Spinal cord (tissue), 9 donors: ENCODE measurements at regions not wholly inside any gene's neighbourhood (a gene's known extent, or its start where the extent isn't known, plus 50 kb on each side); places are given as distances from the start of the nearest gene placed in this dataset.

ENCODE experiments used
- DNase-seq, 6 donors: peaks; one replicate each; pipeline versions ENCODE4 v3.0.0 to v3.0.0-alpha.2; 2013 to 2015; ENCODE audit warnings: low spot score in 6 of 6, low read depth in 4 of 6
- H3K27ac ChIP-seq: one replicate; pipeline ENCODE4 v1.5.1; 2013; ENCODE audit warnings: low read depth, low read length, control low read depth
- H3K27me3 ChIP-seq: one replicate; pipeline ENCODE4 v1.6.1; 2013; ENCODE audit warnings: low read length; ENCODE audit not compliant: control insufficient read depth, insufficient read depth
- H3K36me3 ChIP-seq: one replicate; pipeline ENCODE4 v1.6.1; 2013; ENCODE audit warnings: low read length; ENCODE audit not compliant: control insufficient read depth, insufficient read depth
- H3K4me1 ChIP-seq: one replicate; pipeline ENCODE4 v1.6.1; 2013; ENCODE audit warnings: low read length; ENCODE audit not compliant: control insufficient read depth, insufficient read depth
- H3K4me3 ChIP-seq: one replicate; pipeline ENCODE4 v1.5.1; 2013; ENCODE audit warnings: low read depth, low read length, control low read depth
- H3K9me3 ChIP-seq: one replicate; pipeline ENCODE4 v1.6.1; 2013; ENCODE audit warnings: low read length; ENCODE audit not compliant: control insufficient read depth, insufficient read depth
- WGBS: methylation state at CpG from one replicate; pipeline ENCODE4 v1.1.5; 2013; ENCODE audit warnings: missing lambda C conversion rate; ENCODE audit not compliant: insufficient coverage; 5-methylcytosine and 5-hydroxymethylcytosine counted together
- donor health status: healthy.

GRCh38 chr13:62846302-62846701, 1430.7 kb upstream of the PCDH20 start:
- peak in 1 of 6 donors; percentile 7 for DNase-seq
- Histone ChIP-seq H3K4me1 (no peaks in the 10 kb centered on the region), H3K9me3 (no peaks in the 10 kb centered on the region), H3K27me3 (no peaks in the 10 kb centered on the region), H3K36me3 (no peaks in the 10 kb centered on the region), H3K27ac (no peak overlapping the region), H3K4me3 (no peak overlapping the region)
- WGBS = no CpG with 5 or more reads among the region's 2 CpGs

GRCh38 chr13:62839338-62839737, 1423.7 kb upstream of the PCDH20 start:
- Histone ChIP-seq H3K27me3 (no peaks in the 10 kb centered on the region), H3K4me1 (no peaks in the 10 kb centered on the region), H3K9me3 (no peaks in the 10 kb centered on the region), H3K36me3 (no peaks in the 10 kb centered on the region), H3K27ac (no peak overlapping the region), H3K4me3 (no peak overlapping the region)
- no CpG with 5 or more reads among the region's 1 CpG for WGBS
- DNase-seq = no peak

GRCh38 chr13:62838929-62839328, 1423.3 kb upstream of the PCDH20 start:
- Histone ChIP-seq H3K4me3 (no peak overlapping the region), H3K36me3 (no peaks in the 10 kb centered on the region), H3K27me3 (no peaks in the 10 kb centered on the region), H3K27ac (no peak overlapping the region), H3K4me1 (no peaks in the 10 kb centered on the region), H3K9me3 (no peaks in the 10 kb centered on the region)
- DNase-seq = peak in 1 of 6 donors; percentile 18

GRCh38 chr13:62837895-62838294, 1422.2 kb upstream of the PCDH20 start:
- Histone ChIP-seq H3K4me3 (no peak overlapping the region), H3K27ac (no peak overlapping the region), H3K4me1 (no peaks in the 10 kb centered on the region), H3K36me3 (no peaks in the 10 kb centered on the region), H3K9me3 (no peaks in the 10 kb centered on the region), H3K27me3 (no peaks in the 10 kb centered on the region)
- DNase-seq = no peak
- WGBS = no CpG with 5 or more reads among the region's 2 CpGs

- H3K36me3 ChIP-seq = no peaks in the 10 kb centered on the region
- H3K4me1 ChIP-seq = no peaks in the 10 kb centered on the region
- no CpG with 5 or more reads among the region's 2 CpGs for WGBS
Observed at GRCh38 chr13:62829486-62829885, 1413.8 kb upstream of the PCDH20 start.

GRCh38 chr13:62799931-62800436, 1384.3 kb upstream of the PCDH20 start:
- Histone ChIP-seq H3K4me3 (no peak overlapping the region), H3K36me3 (no peaks in the 10 kb centered on the region), H3K27me3 (no peaks in the 10 kb centered on the region), H3K9me3 (no peaks in the 10 kb centered on the region), H3K4me1 (no peaks in the 10 kb centered on the region), H3K27ac (no peak overlapping the region)
- DNase-seq = no peak
- WGBS = 93% methylated on average over 3 of the region's 5 CpGs

More at GRCh38 chr13:62829486-62829885, 1413.8 kb upstream of the PCDH20 start:
- Histone ChIP-seq H3K27ac (no peak overlapping the region), H3K4me3 (no peak overlapping the region), H3K27me3 (no peaks in the 10 kb centered on the region), H3K9me3 (no peaks in the 10 kb centered on the region)
- DNase-seq = peak in 1 of 6 donors; percentile 81

- Histone ChIP-seq H3K27me3 (no peaks in the 10 kb centered on the region), H3K9me3 (no peaks in the 10 kb centered on the region), H3K4me3 (no peak overlapping the region), H3K36me3 (no peaks in the 10 kb centered on the region), H3K27ac (no peak overlapping the region), H3K4me1 (no peaks in the 10 kb centered on the region)
- DNase-seq = no peak
- WGBS = 87% methylated on average over 8 of the region's 8 CpGs
Observed at GRCh38 chr13:62799038-62799535, 1383.4 kb upstream of the PCDH20 start.

- no peak for DNase-seq
- H3K36me3 ChIP-seq = no peaks in the 10 kb centered on the region
- H3K27ac ChIP-seq = no peak overlapping the region
- H3K9me3 ChIP-seq = no peaks in the 10 kb centered on the region
- WGBS = no CpG with 5 or more reads among the region's 1 CpG
- no peaks in the 10 kb centered on the region for H3K4me1 ChIP-seq
- H3K4me3 ChIP-seq = no peak overlapping the region
- H3K27me3 ChIP-seq = no peaks in the 10 kb centered on the region
Observed at GRCh38 chr13:62793850-62794249, 1378.2 kb upstream of the PCDH20 start.

- no peak for DNase-seq
- Histone ChIP-seq H3K27me3 (no peaks in the 10 kb centered on the region), H3K27ac (no peak overlapping the region), H3K36me3 (no peaks in the 10 kb centered on the region), H3K9me3 (no peaks in the 10 kb centered on the region), H3K4me1 (no peaks in the 10 kb centered on the region), H3K4me3 (no peak overlapping the region)
- no CpG with 5 or more reads among the region's 1 CpG for WGBS
Observed at GRCh38 chr13:62781866-62782265, 1366.2 kb upstream of the PCDH20 start.

- Histone ChIP-seq H3K27me3 (no peaks in the 10 kb centered on the region), H3K4me1 (no peaks in the 10 kb centered on the region), H3K9me3 (no peaks in the 10 kb centered on the region), H3K36me3 (no peaks in the 10 kb centered on the region), H3K4me3 (no peak overlapping the region), H3K27ac (no peak overlapping the region)
- WGBS = 100% methylated on average over 1 of the region's 6 CpGs
- no peak for DNase-seq
Observed at GRCh38 chr13:62779161-62779560, 1363.5 kb upstream of the PCDH20 start.
